HG02943 (cell line): ENCODE measurements at regions not wholly inside any gene's neighbourhood (a gene's known extent, or its start where the extent isn't known, plus 50 kb on each side); places are given as distances from the start of the nearest gene placed in this dataset.

ENCODE experiments used
- ATAC-seq: cut with Tn5 transposase; IDR thresholded peaks from one replicate; pipeline ENCODE4 v1.9.1; 2021; ENCODE audit warnings: mild to moderate bottlenecking, low read depth, moderate library complexity; ENCODE audit not compliant: unreplicated experiment

DNA sequence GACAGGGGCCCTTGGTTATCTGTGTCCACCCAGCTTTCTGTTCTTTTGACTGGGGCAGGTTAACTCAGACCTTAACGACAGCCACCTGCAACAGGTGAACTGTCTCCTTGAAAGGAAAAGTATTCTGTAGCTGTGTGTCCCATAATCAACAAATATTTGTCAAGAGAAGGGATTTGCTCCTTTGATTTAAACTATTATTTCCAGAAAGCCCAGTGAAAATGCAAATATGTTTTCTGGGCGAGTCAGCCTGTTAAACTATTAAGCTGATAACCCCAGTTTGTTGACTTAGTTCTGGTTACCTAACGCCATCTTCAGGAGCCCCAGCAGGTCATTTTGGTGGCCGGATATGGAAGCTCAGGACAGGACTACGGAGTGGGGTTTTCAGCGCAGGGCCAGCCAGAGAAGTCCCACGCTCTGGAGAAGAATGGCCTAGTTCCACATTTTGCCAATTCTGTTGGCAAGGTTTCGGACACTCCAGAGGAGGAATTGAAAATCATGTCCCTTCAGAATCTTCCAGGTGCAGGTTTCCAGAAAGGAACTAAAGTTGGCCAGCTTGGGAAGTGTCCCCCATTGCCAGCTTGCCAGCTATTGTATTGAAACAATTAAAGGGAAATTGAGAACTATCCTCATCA is 54.5 kb downstream of the ADRA2A start:
- ATAC-seq, result no peak

DNA sequence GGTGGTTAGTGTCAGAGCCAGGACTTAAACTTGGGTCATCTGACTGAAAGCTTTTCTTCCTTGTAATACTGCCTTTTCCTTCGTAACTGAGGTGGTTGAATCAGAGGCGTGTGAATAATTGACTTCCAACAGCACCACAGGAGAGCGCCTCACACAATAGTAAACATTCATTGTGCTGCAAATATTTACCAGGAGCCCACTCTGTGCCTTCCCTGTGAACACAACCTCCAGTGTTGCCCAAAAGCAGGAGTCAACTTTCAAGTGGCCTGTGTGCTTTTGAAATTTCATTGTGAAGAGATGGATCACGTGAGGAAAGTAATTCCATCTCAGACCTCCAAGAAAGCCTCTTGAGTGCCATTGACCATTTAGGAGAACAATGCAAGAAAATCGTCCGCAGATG is 60.2 kb downstream of the ADRA2A start:
- no peak for ATAC-seq

DNA sequence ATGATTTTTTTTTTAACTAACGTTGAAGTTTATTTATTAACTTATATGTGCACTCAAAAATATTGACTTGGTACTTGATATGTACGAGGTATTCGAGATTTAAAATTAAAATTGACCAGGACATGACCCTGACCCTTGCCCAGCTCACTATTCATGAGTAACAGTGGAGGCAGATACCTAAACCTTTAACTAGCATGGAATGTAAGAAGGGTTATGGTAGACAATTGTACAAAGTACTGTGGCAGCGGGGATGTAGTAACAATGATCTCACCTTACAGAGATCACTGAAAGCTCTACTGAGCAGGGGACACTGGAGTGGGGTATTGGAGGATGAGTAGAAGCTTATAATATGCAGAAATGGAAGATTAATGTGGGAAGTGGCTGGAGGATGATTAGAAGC is 60.8 kb downstream of the ADRA2A start:
- no peak for ATAC-seq

DNA sequence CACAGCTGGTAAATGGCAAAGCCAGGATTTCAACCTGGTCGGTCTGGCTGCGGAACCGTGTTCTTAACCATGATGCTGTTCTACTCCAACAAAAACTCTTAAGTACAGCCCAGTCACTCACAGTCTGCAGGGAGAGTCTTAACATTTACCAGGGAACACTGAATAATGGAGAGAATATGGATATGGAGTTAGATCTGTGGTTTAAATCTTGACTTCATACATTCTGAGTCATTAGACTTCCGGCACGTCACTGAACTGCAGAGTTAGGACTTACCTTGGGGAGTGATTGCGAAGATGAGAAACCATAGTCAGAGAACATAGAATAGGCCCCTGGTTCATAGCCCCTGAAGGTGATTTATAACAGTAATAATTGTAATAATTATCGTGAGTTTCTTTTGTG is 61.7 kb downstream of the ADRA2A start:
- ATAC-seq, result no peak

DNA sequence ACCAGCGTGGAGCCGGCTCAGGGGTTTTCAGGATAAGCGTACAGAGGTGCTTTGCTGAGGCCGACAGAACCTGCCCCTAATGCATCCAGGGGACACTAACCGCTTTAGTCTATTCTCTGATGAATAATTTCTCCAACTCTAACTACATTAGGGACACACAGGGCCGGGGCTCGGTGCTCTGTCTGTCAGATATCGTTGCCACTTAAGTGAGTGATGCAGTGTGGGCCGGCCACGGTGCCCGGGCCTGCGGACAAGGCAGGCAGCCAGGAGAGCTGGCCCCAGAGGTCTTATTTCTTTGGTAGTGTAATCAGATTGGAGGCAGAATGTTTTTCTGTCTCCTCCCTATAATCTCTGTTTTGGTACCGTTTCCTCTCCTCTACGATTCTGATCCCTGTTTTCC is 62.7 kb downstream of the ADRA2A start:
- no peak for ATAC-seq

DNA sequence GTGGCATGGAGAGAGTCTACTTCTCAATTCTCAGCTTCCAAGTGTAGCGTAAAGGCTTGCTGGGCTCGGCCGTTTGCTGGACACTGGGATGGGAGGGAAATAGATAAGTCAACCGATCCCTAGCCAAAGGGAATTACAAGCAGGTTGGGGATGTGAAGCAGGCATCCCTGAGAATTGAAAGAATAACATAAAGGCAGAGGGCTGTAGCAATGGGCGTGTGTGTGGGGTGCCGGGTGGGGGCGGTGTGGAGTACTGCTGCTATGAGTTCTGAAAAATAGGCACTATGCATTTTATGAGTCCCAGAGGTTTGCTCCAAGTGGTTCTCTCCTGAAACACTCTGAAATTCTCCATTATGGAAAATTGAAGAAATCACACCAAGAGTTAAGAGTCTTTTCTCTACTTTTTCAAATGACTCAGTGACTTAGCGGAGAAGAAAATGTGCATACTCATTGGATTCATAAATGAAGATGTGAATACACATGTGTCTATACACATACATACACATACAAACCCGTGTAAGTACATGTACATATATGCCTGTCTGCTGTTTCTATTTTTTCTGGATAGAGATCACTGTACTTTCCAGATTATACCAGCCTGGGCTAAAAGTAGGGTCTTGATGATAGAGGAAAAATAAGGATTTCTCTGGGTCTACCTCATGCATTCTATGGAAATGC is 65.4 kb downstream of the ADRA2A start:
- no peak for ATAC-seq

DNA sequence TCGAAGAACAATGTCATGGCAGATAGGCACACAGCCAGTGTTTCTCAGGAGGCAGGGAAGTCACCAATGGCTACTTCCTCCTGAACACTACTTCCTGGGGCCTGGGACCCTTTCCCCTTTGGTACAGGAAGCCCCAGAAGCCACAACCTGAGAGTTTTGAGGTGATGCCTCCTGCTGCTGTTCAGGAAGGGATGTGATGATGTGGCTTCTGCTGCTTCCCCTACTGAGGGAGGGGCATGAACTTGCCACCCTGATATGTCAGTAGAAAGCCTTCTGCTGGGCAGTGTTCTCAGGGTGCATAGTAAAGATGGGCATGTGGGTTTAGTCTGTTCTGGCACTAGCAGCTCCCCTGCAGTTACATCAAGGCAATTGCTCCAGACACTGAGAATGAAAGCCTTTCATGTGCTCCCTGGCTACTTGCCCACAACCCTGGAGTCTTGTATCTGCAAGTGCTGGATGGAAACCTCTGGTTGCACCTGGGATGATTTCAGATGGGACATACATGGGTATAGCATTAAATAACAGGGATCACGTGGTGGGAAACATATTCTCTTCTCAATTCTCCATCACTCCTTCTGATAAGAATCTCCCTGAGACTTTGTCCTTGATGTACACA is 69.3 kb downstream of the ADRA2A start:
- no peak for ATAC-seq

DNA sequence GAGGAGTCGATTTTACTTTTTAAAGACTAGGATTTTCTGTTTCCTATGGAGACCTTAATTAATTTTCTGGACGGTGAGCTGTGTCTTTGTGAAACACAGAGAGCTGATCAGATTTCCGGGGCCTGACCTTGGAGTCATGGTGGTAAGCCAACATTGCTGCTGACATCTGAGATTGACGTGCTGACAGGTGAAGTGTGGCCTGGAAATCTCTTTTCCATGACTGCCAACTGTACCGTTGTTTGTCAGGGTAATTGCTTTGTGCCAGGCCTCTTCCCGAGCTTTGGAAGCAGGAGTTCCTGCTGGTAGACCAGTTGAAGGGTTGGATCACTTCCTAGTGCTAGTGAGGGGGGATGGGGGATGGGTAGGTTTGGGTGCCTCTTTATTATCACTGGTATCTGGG is 71.2 kb downstream of the ADRA2A start:
- no peak for ATAC-seq

DNA sequence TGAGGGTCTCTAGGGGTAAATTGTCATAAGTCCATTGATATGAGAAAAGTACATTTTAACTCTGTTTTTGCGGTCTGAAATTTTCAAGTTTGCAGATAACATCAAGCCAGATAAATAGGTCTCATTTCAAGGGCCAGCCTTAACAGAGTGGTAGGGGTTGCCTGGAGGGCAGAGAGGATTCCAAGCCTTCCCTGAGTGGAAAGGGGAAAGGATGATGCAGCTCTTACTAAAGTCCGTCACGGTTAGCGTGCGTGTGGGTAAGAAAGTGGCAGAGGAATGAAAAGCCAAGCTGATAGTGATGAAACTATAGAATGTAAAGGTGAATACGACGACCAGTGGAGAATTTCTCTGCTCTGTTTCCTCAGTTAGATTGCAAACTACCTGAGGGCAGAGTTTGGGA is 71.6 kb downstream of the ADRA2A start:
- no peak for ATAC-seq

DNA sequence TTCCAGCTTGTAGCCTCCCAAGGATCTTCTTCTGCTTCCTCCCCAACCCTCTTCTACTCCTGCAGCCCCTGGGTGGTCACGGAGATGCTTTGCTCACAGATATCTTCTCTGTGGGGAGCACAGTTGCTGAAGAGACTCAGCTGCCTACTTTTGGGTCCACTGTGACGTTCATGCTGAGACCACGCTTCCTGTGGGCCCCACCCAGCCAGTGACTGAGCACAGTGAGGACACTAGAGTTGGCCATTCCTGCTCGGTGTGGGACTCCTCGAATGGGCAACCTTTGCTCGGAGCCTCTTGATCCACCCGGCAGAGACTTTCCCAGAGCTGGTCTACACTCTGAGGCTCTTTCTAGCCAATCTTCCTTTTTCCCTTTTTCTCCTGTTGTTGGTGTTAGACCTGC is 73.9 kb downstream of the ADRA2A start:
- ATAC-seq, result no peak

DNA sequence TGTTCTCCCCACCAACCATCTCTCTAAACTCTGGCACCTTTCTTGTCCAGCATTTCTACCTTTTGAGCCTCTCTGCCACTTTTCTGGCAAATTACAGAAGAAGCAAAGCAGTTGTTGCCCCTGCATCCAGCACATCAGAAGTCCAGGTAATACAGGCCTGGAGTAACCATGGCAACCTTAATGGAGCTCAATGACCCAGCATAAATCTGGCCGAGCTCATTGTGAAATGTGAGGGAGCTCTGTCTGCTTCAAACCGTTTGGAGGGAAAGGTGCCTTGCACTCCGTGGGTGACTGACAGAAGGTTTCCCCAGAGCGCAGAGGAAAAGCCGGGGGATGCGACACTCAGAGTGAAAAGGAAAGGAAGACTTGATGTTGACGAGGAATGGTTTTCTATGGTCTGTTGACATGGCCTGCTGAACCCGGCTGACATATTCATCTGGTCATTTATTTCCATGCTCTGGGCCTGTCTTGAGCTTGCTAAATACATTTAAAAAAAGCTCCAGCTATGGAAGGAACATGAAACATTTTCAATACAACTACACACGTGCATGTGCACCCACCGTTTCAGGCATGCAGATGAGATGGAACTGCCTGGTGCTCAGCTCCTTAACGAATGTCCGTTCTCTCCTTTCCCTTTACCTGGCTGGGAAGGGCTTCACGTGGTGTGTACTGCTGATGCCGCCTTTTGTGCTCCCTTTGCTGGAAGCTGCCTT is 74.9 kb downstream of the ADRA2A start:
- ATAC-seq, result no peak

DNA sequence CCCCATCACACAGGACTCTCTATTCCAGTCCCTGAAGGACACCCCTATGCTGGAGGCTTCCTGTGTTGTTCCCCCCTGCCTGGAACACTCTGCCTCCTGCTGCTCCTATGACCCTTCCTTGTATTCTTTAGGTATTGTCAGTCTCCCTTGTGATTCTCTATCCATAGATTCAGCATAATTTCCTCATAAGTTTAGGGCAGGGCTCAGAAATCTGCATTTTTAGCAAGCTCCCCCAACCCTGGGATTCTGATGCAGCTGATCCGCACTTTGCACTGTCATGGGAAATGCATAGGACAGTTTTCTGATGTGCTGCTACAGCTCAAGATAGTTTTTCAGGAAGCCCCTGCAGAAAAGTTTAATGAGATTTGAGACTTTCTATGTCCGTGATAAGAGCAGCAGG is 79.9 kb downstream of the ADRA2A start:
- ATAC-seq, result no peak

DNA sequence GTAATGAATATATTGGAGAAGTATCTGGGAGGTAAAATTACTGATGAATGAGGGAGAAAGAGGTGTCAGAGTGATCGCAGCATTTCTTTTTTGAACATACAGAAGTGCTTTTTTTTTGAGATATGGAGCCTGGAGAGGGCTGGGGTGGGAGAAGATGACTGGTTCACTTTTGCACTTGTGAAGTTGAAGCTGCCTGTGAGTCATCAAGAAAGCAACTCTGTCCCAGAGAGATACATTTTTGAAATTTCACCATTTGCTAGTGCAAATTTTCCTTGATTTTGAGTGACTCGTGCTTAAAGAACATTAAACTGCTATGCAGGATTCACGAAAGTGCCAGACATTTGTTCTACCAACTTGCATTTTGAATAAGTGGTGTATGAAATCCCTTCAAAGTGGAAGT is 81.8 kb downstream of the ADRA2A start:
- ATAC-seq, result no peak

DNA sequence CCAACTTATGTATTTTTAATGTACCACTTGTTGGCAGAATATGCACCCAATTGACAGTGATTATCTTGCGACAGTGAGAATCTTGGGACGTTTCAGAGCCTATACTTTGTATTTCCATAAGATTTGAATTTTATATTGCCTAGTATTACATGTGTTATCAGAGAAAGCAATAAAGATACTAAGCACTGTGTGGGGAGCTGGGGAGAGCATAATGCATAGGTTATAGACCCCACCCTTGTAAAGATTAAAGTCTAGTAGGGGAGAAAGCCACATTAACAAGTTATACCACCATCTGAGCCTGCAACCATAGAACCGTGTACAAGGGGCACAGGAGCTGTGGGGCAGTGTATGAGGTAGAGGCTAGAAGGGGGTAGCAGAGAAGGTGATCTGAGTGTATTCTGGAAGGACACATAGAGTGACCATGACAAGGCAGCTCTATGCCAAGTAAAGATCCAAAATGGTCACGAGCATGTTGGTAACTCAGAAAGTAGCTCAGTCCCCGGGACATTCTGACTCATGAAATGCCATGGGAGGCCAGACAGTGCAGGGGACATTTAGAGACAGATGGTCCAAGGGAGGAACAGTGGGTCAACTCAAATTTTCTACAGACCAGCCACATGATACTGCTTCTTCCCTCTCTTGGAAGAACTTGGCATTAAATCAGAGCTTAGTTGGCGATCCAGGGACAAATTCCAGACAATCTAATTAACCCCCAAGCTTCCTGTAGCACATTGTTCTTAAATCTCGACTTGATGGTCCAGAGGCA is 84.5 kb downstream of the ADRA2A start:
- no peak for ATAC-seq

DNA sequence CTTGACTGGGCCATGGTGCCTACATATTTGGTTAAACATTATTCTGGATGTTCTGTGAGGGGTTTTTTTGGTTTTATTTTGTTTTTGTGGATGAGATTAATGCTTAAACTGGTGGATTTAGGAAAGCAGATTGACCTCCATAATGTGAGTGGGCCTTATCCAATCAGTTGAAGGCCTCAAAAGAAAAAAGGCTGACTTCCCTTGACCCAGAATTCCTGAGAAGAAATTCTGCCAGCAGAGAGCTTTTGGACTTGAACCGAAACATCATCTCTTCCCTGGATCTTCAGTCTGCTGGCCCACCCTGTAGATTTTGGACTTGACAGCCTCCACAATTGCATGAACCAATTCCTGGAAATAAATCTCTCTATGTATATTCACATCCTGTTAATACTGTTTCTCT is 94.4 kb downstream of the ADRA2A start:
- no peak for ATAC-seq

DNA sequence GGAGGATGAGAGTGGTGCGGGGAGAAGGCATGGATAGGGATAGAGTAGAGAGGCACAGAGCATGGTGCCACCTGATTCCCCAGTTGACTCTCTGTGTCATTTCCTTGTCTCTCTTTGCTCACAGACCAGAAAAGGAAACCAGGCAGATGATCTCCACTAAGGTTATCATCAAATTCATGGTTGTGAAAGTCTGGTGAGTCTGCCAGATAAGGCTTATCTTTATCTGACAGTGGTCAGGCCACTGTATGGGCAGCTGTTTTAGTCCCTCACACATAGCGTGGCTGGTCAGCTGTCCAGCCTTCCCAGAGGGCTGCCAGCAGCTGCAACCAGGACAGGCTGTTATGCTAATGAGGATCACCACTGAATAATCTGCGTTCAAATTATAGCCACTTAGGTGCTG is 99.0 kb downstream of the ADRA2A start:
- no peak for ATAC-seq

DNA sequence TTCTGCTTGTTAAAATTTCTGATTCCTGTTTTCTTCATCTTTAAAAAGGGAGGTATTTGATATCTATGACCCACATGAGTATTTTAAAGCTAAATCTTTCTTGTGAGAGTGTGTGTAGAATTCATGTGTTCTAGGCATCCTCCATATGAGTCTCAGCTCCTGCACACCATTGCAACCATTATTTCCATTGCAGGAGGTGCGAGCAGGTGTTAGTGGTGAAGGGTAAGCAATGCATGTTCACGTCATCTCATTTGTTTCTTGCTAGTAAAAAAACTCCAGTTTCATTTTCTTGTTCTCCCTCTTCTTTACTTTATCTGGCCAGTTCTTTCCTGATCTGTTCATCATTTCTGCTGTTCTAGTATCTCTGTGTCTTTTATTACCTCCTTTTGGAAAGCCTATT is 100.5 kb downstream of the ADRA2A start:
- ATAC-seq, result no peak

DNA sequence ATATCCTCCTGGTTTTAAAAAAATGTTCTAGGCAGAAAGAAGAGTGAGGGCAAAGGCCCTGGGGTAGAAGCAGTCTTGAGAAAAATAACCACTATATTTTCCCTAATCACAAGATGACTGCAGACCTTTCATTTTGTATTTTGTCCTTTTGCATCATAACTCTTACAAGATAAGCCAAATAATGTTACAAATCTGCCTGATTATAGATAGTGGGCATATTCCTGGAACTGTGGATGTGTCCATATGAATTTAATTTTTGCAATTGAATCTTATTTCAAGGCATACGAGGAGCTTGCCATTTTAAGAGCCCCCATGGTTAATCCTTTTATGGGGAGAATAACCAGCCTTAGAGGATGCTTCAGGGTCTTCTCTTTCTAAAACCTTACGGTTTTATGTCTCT is 102.7 kb downstream of the ADRA2A start:
- ATAC-seq, result no peak

DNA sequence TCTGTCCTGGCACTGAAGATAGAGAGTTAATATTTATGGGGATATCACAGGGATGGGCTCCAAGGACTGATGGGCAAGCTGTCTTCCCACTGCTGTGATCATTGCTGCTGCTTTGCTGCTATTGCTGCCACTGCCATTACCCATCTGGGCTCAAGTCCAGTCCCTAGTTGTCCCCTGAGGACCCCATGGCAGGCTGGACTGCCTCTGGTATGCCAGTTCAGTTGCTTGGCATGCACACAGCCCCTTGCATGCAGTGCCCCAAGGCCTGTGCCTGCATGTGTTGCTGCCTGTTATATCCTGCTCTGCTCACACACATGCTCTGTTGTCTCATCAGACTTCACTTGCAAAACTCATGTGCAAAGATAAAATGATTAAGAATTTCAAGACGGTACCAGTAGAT is 109.5 kb downstream of the ADRA2A start:
- no peak for ATAC-seq

DNA sequence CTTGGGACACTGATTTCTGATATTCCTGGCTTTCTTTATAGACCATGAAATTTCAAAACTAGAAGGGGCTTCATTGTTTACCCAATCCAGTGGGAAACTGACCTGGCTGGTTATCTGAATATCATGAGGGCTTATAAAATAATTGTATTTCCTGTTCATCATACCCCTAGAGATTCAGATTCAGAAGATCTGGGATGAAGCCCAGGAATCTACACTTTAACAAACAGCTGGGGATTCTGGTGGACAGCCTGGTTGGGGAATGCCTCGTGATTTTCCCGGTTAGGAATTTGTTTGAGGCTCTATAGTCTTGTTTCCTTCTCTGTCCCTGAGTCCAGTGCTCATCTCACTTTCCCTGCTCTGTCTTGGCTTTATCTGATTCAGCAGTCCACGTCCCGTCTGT is 110.3 kb downstream of the ADRA2A start:
- ATAC-seq, result no peak

DNA sequence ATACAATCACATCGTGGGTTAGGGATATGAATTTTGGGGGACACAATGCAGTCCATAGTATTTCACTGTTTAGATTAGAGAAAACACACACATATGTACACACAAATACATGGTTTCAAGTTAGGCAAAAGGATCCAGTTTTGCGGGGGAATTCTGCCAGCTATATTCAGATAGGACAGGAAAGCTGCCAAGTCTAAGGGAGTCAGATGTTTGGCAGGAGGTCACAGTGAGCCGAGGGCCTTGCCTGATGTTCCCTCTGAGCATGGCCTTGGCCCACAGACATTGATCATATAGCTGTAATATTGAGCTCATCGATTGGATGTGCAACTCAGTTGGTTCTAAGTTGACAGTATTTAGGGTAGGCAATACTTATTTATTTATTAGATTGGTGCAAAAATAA is 122.8 kb downstream of the ADRA2A start:
- no peak for ATAC-seq
